Progenitor cell of endocrine pancreas (in vitro differentiated cells): ENCODE measurements at regions not wholly inside any gene's neighbourhood (a gene's known extent, or its start where the extent isn't known, plus 50 kb on each side); places are given as distances from the start of the nearest gene placed in this dataset.

Source experiments
- DNase-seq: peaks from one replicate; pipeline ENCODE4 v3.0.0; 2021; ENCODE audit warnings: low spot score; ENCODE audit not compliant: unreplicated experiment
- H3K27ac Mint-ChIP-seq: 2 replicates; pipeline ENCODE4 v1.8.0; 2021; ENCODE audit warnings: mild to moderate bottlenecking, moderate library complexity, mixed read lengths
- H3K27me3 Mint-ChIP-seq: 2 replicates; pipeline ENCODE4 v1.8.0; 2021; ENCODE audit warnings: mixed read lengths
- H3K36me3 Mint-ChIP-seq: 2 replicates; pipeline ENCODE4 v1.8.0; 2022; ENCODE audit warnings: mixed read lengths; ENCODE audit not compliant: insufficient read depth
- H3K4me1 Mint-ChIP-seq: 2 replicates; pipeline ENCODE4 v1.8.0; 2021; ENCODE audit warnings: low read depth, mixed read lengths
- H3K4me3 Mint-ChIP-seq: 2 replicates; pipeline ENCODE4 v1.8.0; 2021; ENCODE audit warnings: low read depth, mild to moderate bottlenecking, moderate library complexity, mixed read lengths
- H3K9me3 Mint-ChIP-seq: 2 replicates; pipeline ENCODE4 v1.8.0; 2021; ENCODE audit warnings: low read depth, mixed read lengths
- TF ChIP-seq, protein P1 (sequence below): fragments of 200-600 bp; sonication (generic); IDR thresholded peaks from one replicate; pipeline ENCODE4 v1.5.0; 2021; ENCODE audit warnings: antibody characterized with exemption, mild to moderate bottlenecking; ENCODE audit not compliant: unreplicated experiment

DNA sequence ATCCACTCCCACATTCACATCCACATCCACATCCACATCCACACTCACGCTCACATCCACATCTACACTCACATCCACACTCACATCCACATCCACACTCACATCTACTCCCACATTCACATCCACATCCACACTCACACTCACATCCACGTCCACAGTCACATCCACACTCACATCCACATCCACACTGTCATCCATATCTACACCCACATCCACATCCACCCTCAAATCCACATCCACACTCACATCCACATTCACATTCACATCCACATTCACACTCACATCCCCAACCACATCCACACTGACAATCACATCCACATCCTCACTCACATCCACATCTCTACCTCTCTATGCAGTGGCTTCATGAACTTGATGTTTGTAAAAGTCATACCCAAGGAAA lies 190.5 kb downstream of the IRX1 start:
- TF ChIP-seq, protein P1, sequence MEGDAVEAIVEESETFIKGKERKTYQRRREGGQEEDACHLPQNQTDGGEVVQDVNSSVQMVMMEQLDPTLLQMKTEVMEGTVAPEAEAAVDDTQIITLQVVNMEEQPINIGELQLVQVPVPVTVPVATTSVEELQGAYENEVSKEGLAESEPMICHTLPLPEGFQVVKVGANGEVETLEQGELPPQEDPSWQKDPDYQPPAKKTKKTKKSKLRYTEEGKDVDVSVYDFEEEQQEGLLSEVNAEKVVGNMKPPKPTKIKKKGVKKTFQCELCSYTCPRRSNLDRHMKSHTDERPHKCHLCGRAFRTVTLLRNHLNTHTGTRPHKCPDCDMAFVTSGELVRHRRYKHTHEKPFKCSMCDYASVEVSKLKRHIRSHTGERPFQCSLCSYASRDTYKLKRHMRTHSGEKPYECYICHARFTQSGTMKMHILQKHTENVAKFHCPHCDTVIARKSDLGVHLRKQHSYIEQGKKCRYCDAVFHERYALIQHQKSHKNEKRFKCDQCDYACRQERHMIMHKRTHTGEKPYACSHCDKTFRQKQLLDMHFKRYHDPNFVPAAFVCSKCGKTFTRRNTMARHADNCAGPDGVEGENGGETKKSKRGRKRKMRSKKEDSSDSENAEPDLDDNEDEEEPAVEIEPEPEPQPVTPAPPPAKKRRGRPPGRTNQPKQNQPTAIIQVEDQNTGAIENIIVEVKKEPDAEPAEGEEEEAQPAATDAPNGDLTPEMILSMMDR: no peak
- H3K4me3 Mint-ChIP-seq: no peak overlapping the region

DNA sequence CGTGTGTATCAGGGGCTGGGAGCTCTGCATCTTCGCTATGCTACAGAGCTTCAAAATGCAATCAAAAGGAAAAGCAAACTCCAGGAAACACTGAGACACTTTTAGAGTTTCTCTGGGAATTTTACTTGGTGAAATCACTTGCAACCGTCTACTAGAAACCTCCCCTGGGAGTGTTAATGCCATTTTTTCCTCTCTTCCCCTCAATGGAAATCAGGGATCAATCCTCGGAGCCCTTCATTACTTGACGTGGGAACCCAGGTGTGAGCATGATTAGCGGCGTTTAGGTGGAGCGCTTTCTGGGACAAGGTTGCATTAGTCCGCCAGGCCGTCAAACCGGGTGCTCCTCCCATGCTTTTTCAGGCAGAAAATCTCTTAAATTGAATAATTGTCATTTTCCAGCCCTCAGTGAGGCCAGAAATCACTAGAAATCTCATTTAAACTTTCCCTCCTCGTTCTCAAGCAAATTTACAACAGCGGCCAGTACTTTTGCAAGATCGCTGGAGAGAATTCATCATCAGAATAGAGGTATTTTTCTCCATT lies 191.3 kb downstream of the IRX1 start:
- Mint-ChIP-seq H3K36me3 (no peaks in the 10 kb centered on the region), H3K4me3 (no peak overlapping the region), H3K27ac (no peak overlapping the region), H3K4me1 (peaks cover 4% of the 10 kb centered on the region), H3K9me3 (no peaks in the 10 kb centered on the region), H3K27me3 (peaks cover 26% of the 10 kb centered on the region)
- no peak for DNase-seq
- TF ChIP-seq, protein P1: no peak

More for the DNA sequence above, 190.5 kb downstream of the IRX1 start:
- H3K4me1 Mint-ChIP-seq: peaks cover 3% of the 10 kb centered on the region
- no peak overlapping the region for H3K27ac Mint-ChIP-seq
- DNase-seq: no peak
- H3K36me3 Mint-ChIP-seq: no peaks in the 10 kb centered on the region
- peaks cover 24% of the 10 kb centered on the region for H3K27me3 Mint-ChIP-seq
- no peaks in the 10 kb centered on the region for H3K9me3 Mint-ChIP-seq

DNA sequence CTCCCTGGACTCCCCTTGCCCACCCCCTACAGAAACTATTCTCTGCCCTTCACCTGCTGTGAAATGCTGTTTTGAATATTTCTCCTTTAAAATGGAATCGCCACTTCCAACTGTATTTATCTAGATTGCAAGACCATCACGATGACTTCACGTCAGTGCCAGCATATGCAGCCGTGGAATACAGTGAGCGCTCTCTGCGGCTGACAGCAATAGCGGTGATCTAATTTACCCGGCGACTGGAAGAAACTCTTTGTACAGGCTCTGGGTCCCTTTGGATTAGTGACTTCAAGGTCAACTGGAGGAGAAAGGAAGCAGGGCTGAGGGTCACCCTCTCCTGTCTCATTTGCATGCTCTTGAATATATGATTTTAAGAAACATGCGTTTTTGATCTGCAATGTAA lies 192.0 kb downstream of the IRX1 start:
- TF ChIP-seq, protein P1: no peak
- no peaks in the 10 kb centered on the region for H3K36me3 Mint-ChIP-seq
- H3K27me3 Mint-ChIP-seq: peaks cover 21% of the 10 kb centered on the region
- H3K4me1 Mint-ChIP-seq: peaks cover 5% of the 10 kb centered on the region
- no peak overlapping the region for H3K4me3 Mint-ChIP-seq
- DNase-seq: no peak
- H3K27ac Mint-ChIP-seq: no peak overlapping the region
- H3K9me3 Mint-ChIP-seq: no peaks in the 10 kb centered on the region

DNA sequence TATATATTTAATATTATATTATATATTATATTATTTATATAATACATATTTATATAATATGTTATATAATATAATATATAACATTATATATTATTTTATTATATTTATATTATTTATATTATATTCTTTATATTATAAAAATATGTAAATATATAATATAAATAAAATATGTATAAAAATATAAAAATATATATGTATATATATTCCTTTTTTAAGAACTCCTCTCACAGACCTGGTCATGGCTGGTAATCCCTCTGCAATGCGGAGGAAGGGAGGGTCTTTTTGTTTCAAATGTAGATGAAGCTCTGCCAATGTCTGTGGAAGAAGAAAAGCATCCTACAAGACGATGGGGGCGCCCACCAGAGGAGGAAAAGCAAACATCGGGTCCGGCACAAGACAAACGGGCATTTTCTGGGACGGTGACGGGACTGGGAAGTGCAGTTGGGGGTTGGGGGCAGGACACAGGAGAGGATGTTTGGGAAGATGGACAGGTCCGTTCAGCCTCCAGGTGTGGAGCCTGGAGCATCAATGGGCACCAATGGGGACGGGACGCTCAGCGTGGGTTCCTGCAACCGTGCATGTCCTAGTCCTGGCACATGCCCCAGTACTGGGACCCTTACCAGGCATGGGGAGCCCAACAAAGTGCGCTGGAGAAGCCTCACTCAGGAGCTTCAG lies 194.0 kb downstream of the IRX1 start:
- no peak for DNase-seq
- Mint-ChIP-seq H3K4me3 (no peak overlapping the region), H3K27ac (no peak overlapping the region), H3K36me3 (no peaks in the 10 kb centered on the region), H3K4me1 (peaks cover 5% of the 10 kb centered on the region), H3K27me3 (peaks cover 13% of the 10 kb centered on the region), H3K9me3 (peaks cover 5% of the 10 kb centered on the region)
- TF ChIP-seq, protein P1: no peak

DNA sequence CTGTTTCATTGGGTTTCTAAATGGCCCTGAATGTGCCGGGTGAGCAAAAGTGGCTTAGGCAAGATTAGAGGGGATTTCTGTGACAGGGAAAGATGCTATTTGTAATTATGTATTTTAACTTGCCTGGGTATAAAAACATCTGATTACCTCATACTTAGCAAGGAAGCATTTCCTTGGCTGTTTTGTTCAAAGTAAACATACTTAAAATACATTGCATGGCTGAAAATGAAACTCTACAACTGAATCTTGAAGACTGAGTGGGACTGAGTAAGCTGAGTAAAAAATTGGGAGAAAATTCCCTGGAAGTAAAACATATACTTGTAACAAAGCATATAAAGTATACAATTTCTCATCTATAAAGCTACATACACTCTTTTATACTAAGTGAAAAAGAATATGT lies 197.5 kb downstream of the IRX1 start:
- Mint-ChIP-seq H3K9me3 (peaks cover 5% of the 10 kb centered on the region), H3K36me3 (no peaks in the 10 kb centered on the region), H3K27me3 (peaks cover 13% of the 10 kb centered on the region), H3K4me3 (no peak overlapping the region), H3K4me1 (peaks cover 2% of the 10 kb centered on the region), H3K27ac (no peak overlapping the region)
- no peak for DNase-seq
- TF ChIP-seq, protein P1: no peak
